ENCODE measurements at regions not wholly inside any gene's neighbourhood (a gene's known extent, or its start where the extent isn't known, plus 50 kb on each side); places are given as distances from the start of the nearest gene placed in this dataset.

GRCh38 chr2:6168485-6168884, 476.3 kb downstream of the SOX11 start:
- H3K27me3 ChIP-seq (ENCODE audit: insufficient read depth, insufficient read length): no peaks in the 10 kb centered on the region
- no peak overlapping the region for H3K4me3 ChIP-seq (ENCODE audit: insufficient read length, low read depth)
- TF ChIP-seq ZNF274 (IDR thresholded peaks at IDR 0.05; ENCODE audit: low read depth, low read length) (no peak), YY1 (IDR thresholded peaks at IDR 0.05; ENCODE audit: insufficient read depth, insufficient read length) (no peak), SUZ12 (IDR thresholded peaks at IDR 0.05; ENCODE audit: extremely low read depth, insufficient read depth, insufficient read length) (no peak)
- no peak for DNase-seq (ENCODE audit: low read depth, low spot score)
- H3K9ac ChIP-seq (ENCODE audit: insufficient read length, low read depth): no peak overlapping the region
- H3K4me1 ChIP-seq (ENCODE audit: insufficient read depth, insufficient read length): no peaks in the 10 kb centered on the region
- H3K36me3 ChIP-seq (ENCODE audit: insufficient read depth, insufficient read length, low read length): no peaks in the 10 kb centered on the region
- no peaks in the 10 kb centered on the region for H3K9me3 ChIP-seq (ENCODE audit: insufficient read depth, low read length)

GRCh38 chr2:6171294-6171693, 479.1 kb downstream of the SOX11 start:
- no peak for TF ChIP-seq SUZ12 (IDR thresholded peaks at IDR 0.05; ENCODE audit: extremely low read depth, insufficient read depth, insufficient read length)
- TF ChIP-seq YY1 (IDR thresholded peaks at IDR 0.05; ENCODE audit: insufficient read depth, insufficient read length): no peak
- TF ChIP-seq ZNF274 (IDR thresholded peaks at IDR 0.05; ENCODE audit: low read depth, low read length): no peak
- H3K9me3 ChIP-seq (ENCODE audit: insufficient read depth, low read length): 0 out of 2 replicates have a peak, but pooled peaks cover 5% of the 10 kb centered on the region
- no peak overlapping the region for H3K9ac ChIP-seq (ENCODE audit: insufficient read length, low read depth)
- DNase-seq (ENCODE audit: low read depth, low spot score): no peak
- H3K4me1 ChIP-seq (ENCODE audit: insufficient read depth, insufficient read length): no peaks in the 10 kb centered on the region
- no peaks in the 10 kb centered on the region for H3K27me3 ChIP-seq (ENCODE audit: insufficient read depth, insufficient read length)
- no peak overlapping the region for H3K4me3 ChIP-seq (ENCODE audit: insufficient read length, low read depth)
- H3K36me3 ChIP-seq (ENCODE audit: insufficient read depth, insufficient read length, low read length): no peaks in the 10 kb centered on the region

- H3K9me3 ChIP-seq (ENCODE audit: insufficient read depth, low read length): 0 out of 2 replicates have a peak, but pooled peaks cover 5% of the 10 kb centered on the region
- no peak for DNase-seq (ENCODE audit: low read depth, low spot score)
- H3K27me3 ChIP-seq (ENCODE audit: insufficient read depth, insufficient read length): no peaks in the 10 kb centered on the region
- H3K9ac ChIP-seq (ENCODE audit: insufficient read length, low read depth): no peak overlapping the region
- TF ChIP-seq SUZ12 (IDR thresholded peaks at IDR 0.05; ENCODE audit: extremely low read depth, insufficient read depth, insufficient read length) (no peak), YY1 (IDR thresholded peaks at IDR 0.05; ENCODE audit: insufficient read depth, insufficient read length) (no peak), ZNF274 (IDR thresholded peaks at IDR 0.05; ENCODE audit: low read depth, low read length) (no peak)
- H3K36me3 ChIP-seq (ENCODE audit: insufficient read depth, insufficient read length, low read length): no peaks in the 10 kb centered on the region
- H3K4me3 ChIP-seq (ENCODE audit: insufficient read length, low read depth): no peak overlapping the region
- H3K4me1 ChIP-seq (ENCODE audit: insufficient read depth, insufficient read length): no peaks in the 10 kb centered on the region
Observed at GRCh38 chr2:6177811-6178210, 485.6 kb downstream of the SOX11 start.

GRCh38 chr2:6181525-6181924, 489.3 kb downstream of the SOX11 start:
- Histone ChIP-seq H3K4me1 (ENCODE audit: insufficient read depth, insufficient read length) (no peaks in the 10 kb centered on the region), H3K4me3 (ENCODE audit: insufficient read length, low read depth) (no peak overlapping the region), H3K9ac (ENCODE audit: insufficient read length, low read depth) (no peak overlapping the region), H3K27me3 (ENCODE audit: insufficient read depth, insufficient read length) (no peaks in the 10 kb centered on the region), H3K36me3 (ENCODE audit: insufficient read depth, insufficient read length, low read length) (no peaks in the 10 kb centered on the region), H3K9me3 (ENCODE audit: insufficient read depth, low read length) (no peaks in the 10 kb centered on the region)
- no peak for TF ChIP-seq SUZ12 (IDR thresholded peaks at IDR 0.05; ENCODE audit: extremely low read depth, insufficient read depth, insufficient read length)
- TF ChIP-seq ZNF274 (IDR thresholded peaks at IDR 0.05; ENCODE audit: low read depth, low read length): no peak
- no peak for TF ChIP-seq YY1 (IDR thresholded peaks at IDR 0.05; ENCODE audit: insufficient read depth, insufficient read length)
- no peak for DNase-seq (ENCODE audit: low read depth, low spot score)

- Histone ChIP-seq H3K27me3 (ENCODE audit: insufficient read depth, insufficient read length) (no peaks in the 10 kb centered on the region), H3K9ac (ENCODE audit: insufficient read length, low read depth) (no peak overlapping the region), H3K36me3 (ENCODE audit: insufficient read depth, insufficient read length, low read length) (no peaks in the 10 kb centered on the region), H3K4me1 (ENCODE audit: insufficient read depth, insufficient read length) (no peaks in the 10 kb centered on the region), H3K4me3 (ENCODE audit: insufficient read length, low read depth) (no peak overlapping the region), H3K9me3 (ENCODE audit: insufficient read depth, low read length) (no peaks in the 10 kb centered on the region)
- no peak for TF ChIP-seq ZNF274 (IDR thresholded peaks at IDR 0.05; ENCODE audit: low read depth, low read length)
- TF ChIP-seq SUZ12 (IDR thresholded peaks at IDR 0.05; ENCODE audit: extremely low read depth, insufficient read depth, insufficient read length): no peak
- TF ChIP-seq YY1 (IDR thresholded peaks at IDR 0.05; ENCODE audit: insufficient read depth, insufficient read length): no peak
- DNase-seq (ENCODE audit: low read depth, low spot score): no peak
Observed at GRCh38 chr2:6181926-6182325, 489.7 kb downstream of the SOX11 start.

- no peaks in the 10 kb centered on the region for H3K4me1 ChIP-seq (ENCODE audit: insufficient read depth, insufficient read length)
- TF ChIP-seq YY1 (IDR thresholded peaks at IDR 0.05; ENCODE audit: insufficient read depth, insufficient read length) (no peak), ZNF274 (IDR thresholded peaks at IDR 0.05; ENCODE audit: low read depth, low read length) (no peak), SUZ12 (IDR thresholded peaks at IDR 0.05; ENCODE audit: extremely low read depth, insufficient read depth, insufficient read length) (no peak)
- no peaks in the 10 kb centered on the region for H3K9me3 ChIP-seq (ENCODE audit: insufficient read depth, low read length)
- H3K27me3 ChIP-seq (ENCODE audit: insufficient read depth, insufficient read length): no peaks in the 10 kb centered on the region
- H3K4me3 ChIP-seq (ENCODE audit: insufficient read length, low read depth): no peak overlapping the region
- H3K9ac ChIP-seq (ENCODE audit: insufficient read length, low read depth): no peak overlapping the region
- H3K36me3 ChIP-seq (ENCODE audit: insufficient read depth, insufficient read length, low read length): no peaks in the 10 kb centered on the region
- no peak for DNase-seq (ENCODE audit: low read depth, low spot score)
Observed at GRCh38 chr2:6183226-6183625, 491.0 kb downstream of the SOX11 start.

- no peaks in the 10 kb centered on the region for H3K4me1 ChIP-seq (ENCODE audit: insufficient read depth, insufficient read length)
- TF ChIP-seq YY1 (IDR thresholded peaks at IDR 0.05; ENCODE audit: insufficient read depth, insufficient read length) (no peak), SUZ12 (IDR thresholded peaks at IDR 0.05; ENCODE audit: extremely low read depth, insufficient read depth, insufficient read length) (no peak)
- no peak overlapping the region for H3K9ac ChIP-seq (ENCODE audit: insufficient read length, low read depth)
- H3K4me3 ChIP-seq (ENCODE audit: insufficient read length, low read depth): no peak overlapping the region
- no peaks in the 10 kb centered on the region for H3K36me3 ChIP-seq (ENCODE audit: insufficient read depth, insufficient read length, low read length)
- DNase-seq (ENCODE audit: low read depth, low spot score): no peak
- H3K9me3 ChIP-seq (ENCODE audit: insufficient read depth, low read length): no peaks in the 10 kb centered on the region
- no peaks in the 10 kb centered on the region for H3K27me3 ChIP-seq (ENCODE audit: insufficient read depth, insufficient read length)
Observed at GRCh38 chr2:6184532-6185292, 492.5 kb downstream of the SOX11 start.

Measured in NT2/D1 (cell line).